HepG2 (cell line): ENCODE measurements at regions not wholly inside any gene's neighbourhood (a gene's known extent, or its start where the extent isn't known, plus 50 kb on each side); places are given as distances from the start of the nearest gene placed in this dataset.

Experiments
- ATAC-seq: fragments of 200-7000 bp; cut with Tn5 transposase; 3 replicates; pipeline ENCODE4 v1.9.1; 2020; ENCODE audit warnings: mild to moderate bottlenecking, moderate library complexity
- BruUV-seq: library from RNA; stranded (reverse); fragments of 400-500 nt; replicated peaks from 2 replicates; lab custom pipeline; 2021; lab: Mats Ljungman, UMichigan
- CTCF ChIA-PET: fragments of 300-600 bp; formaldehyde crosslinking; extraction: SDS; loops from one replicate; lab custom pipeline; 2021; ENCODE audit warnings: low total read pairs, inconsistent platforms, low intra/inter-chr PET ratio; lab: Yijun Ruan, JAX
- POLR2A ChIA-PET: fragments of 350-600 bp; sonication (Branson Sonifier 250); formaldehyde crosslinking; loops from one replicate; lab custom pipeline; 2020; ENCODE audit warnings: antibody characterized with exemption, inconsistent platforms; lab: Yijun Ruan, JAX
- DNase-seq: peaks from one replicate; pipeline ENCODE4 v3.0.0-alpha.2; 2015; ENCODE audit warnings: low spot score
- FAIRE-seq: peaks from 3 replicates; lab custom pipeline; 2011; peaks lifted over from hg19 to GRCh38; lab: Jason Lieb, UNC
- H2AFZ ChIP-seq: one replicate; pipeline ENCODE4 v1.6.1; 2011; ENCODE audit warnings: low read length, inconsistent platforms
- H3K27ac ChIP-seq: fragments of 300-600 bp; 3 replicates; pipeline ENCODE4 v1.8.0; 2011; ENCODE audit warnings: mixed run types, mild to moderate bottlenecking, mixed read lengths, low read length, inconsistent platforms; ENCODE audit not compliant: insufficient read depth; ENCODE audit errors: extremely low read length
- H3K27me3 ChIP-seq, 2 experiments: fragments of 200-600 bp in 1 of 2; 2 replicates in 1 of 2; 3 replicates in 1 of 2; pipeline versions ENCODE4 v1.6.0 to v1.8.0; 2011; ENCODE audit warnings: low read length in 2 of 2, mild to moderate bottlenecking in 2 of 2, moderate library complexity in 2 of 2, inconsistent platforms in 1 of 2; ENCODE audit not compliant: insufficient read depth in 2 of 2, control insufficient read depth in 1 of 2
- H3K36me3 ChIP-seq, 2 experiments: fragments of 200-600 bp in 1 of 2; replicated peaks in 1 of 2; 2 replicates in 1 of 2; 3 replicates in 1 of 2; pipeline versions ENCODE4 v1.5.1 to v1.8.0; 2011; ENCODE audit warnings: low read length in 2 of 2, inconsistent platforms in 1 of 2; ENCODE audit not compliant: insufficient read depth in 2 of 2, control insufficient read depth in 1 of 2
- H3K4me1 ChIP-seq: 2 replicates; pipeline ENCODE4 v1.5.1; 2012; ENCODE audit warnings: low read length, inconsistent platforms; ENCODE audit not compliant: insufficient read depth
- H3K4me2 ChIP-seq: 2 replicates; pipeline ENCODE4 v1.6.0; 2011; ENCODE audit warnings: low read depth, low read length, inconsistent platforms
- H3K4me3 ChIP-seq, 3 experiments: fragments of 200-600 bp in 1 of 3; sonication (generic), shearing (Covaris generic) in 1 of 3; replicated peaks in 1 of 3; 2 replicates each; pipeline ENCODE4 v1.5.1; 2011 to 2016; ENCODE audit warnings: low read length in 3 of 3, inconsistent platforms in 2 of 3, low read depth in 2 of 3, mild to moderate bottlenecking in 2 of 3, control low read depth in 1 of 3, mixed read lengths in 1 of 3; ENCODE audit not compliant: insufficient read depth in 1 of 3
- H3K79me2 ChIP-seq: one replicate; pipeline ENCODE4 v1.6.1; 2011; ENCODE audit warnings: low read length, inconsistent platforms; ENCODE audit not compliant: insufficient read depth
- H3K9ac ChIP-seq: 2 replicates; pipeline ENCODE4 v1.6.0; 2011; ENCODE audit warnings: mild to moderate bottlenecking, low read depth, low read length, inconsistent platforms; ENCODE audit not compliant: insufficient read depth
- H3K9me3 ChIP-seq: 2 replicates; pipeline ENCODE4 v1.5.1; 2012; ENCODE audit warnings: mild to moderate bottlenecking, low read length
- H4K20me1 ChIP-seq: 2 replicates; pipeline ENCODE4 v1.6.0; 2011; ENCODE audit warnings: inconsistent platforms, mild to moderate bottlenecking, low read length, moderate library complexity; ENCODE audit not compliant: insufficient read depth
- BATF2 ChIP-seq: sonication (generic); formaldehyde crosslinking; IDR thresholded peaks from 2 replicates; pipeline ENCODE4 v1.8.0; 2022; ENCODE audit warnings: mild to moderate bottlenecking, missing genetic modification reagents, moderate library complexity
- CCAR2 ChIP-seq: fragments of 200-400 bp; formaldehyde crosslinking; optimal IDR thresholded peaks from 2 replicates; pipeline ENCODE3; 2018; ENCODE audit warnings: low read depth, mild to moderate bottlenecking, low read length, moderate library complexity
- CHD2 ChIP-seq: IDR thresholded peaks from 2 replicates; pipeline ENCODE4 v1.6.1; 2011; ENCODE audit warnings: low read depth, low read length, improper control_type of control experiment
- HNRNPK ChIP-seq: fragments of 200-400 bp; formaldehyde crosslinking; IDR thresholded peaks from 2 replicates; pipeline ENCODE4 v1.6.1; 2018; ENCODE audit warnings: low read length, low read depth, moderate library complexity, mild to moderate bottlenecking; ENCODE audit not compliant: poor library complexity, severe bottlenecking
- KDM2A ChIP-seq: sonication (generic); formaldehyde crosslinking; IDR thresholded peaks from 2 replicates; pipeline ENCODE4 v1.4.0; 2020; ENCODE audit warnings: low read depth, missing genetic modification reagents, borderline replicate concordance
- MATR3 ChIP-seq: sonication (generic); formaldehyde crosslinking; IDR thresholded peaks from 2 replicates; pipeline ENCODE4 v1.4.0; 2020; ENCODE audit warnings: missing genetic modification reagents
- NCOR1 ChIP-seq: fragments of 200-600 bp; sonication (generic); IDR thresholded peaks from 2 replicates; pipeline ENCODE4 v1.7.0; 2017; ENCODE audit warnings: antibody characterized with exemption, low read length, borderline replicate concordance
- SMAD9 ChIP-seq: sonication (generic); formaldehyde crosslinking; IDR thresholded peaks from 2 replicates; pipeline ENCODE4 v1.5.1; 2020; ENCODE audit warnings: mild to moderate bottlenecking, missing genetic modification reagents
- SP1 ChIP-seq, 2 experiments: fragments of 450-650 bp in 1 of 2; sonication (generic) in 1 of 2; formaldehyde crosslinking in 1 of 2; IDR thresholded peaks; 2 replicates each; pipeline versions ENCODE4 v1.4.0 to v1.6.1; 2016 to 2020; ENCODE audit warnings: missing genetic modification reagents in 1 of 2
- SP5 ChIP-seq: IDR thresholded peaks from 2 replicates; pipeline ENCODE4 v1.6.1; 2016; ENCODE audit warnings: low read depth, borderline replicate concordance
- TBL1XR1 ChIP-seq: fragments of 150-350 bp; IDR thresholded peaks from 2 replicates; pipeline ENCODE4 v1.6.1; 2014; ENCODE audit warnings: borderline replicate concordance, low read length; ENCODE audit not compliant: partially characterized antibody
- ZC3H13 ChIP-seq: sonication (generic); formaldehyde crosslinking; IDR thresholded peaks from 2 replicates; pipeline ENCODE4 v1.8.1; 2023; ENCODE audit warnings: mild to moderate bottlenecking, missing genetic modification reagents, moderate library complexity
- ZNF318 ChIP-seq: sonication (generic); formaldehyde crosslinking; IDR thresholded peaks from 2 replicates; pipeline ENCODE4 v1.4.0; 2020; ENCODE audit warnings: mild to moderate bottlenecking, missing genetic modification reagents
- ZNF547 ChIP-seq: sonication (generic); formaldehyde crosslinking; IDR thresholded peaks from 2 replicates; pipeline ENCODE4 v1.5.1; 2020; ENCODE audit warnings: mild to moderate bottlenecking, missing genetic modification reagents
- ZNF83 ChIP-seq: sonication (generic); formaldehyde crosslinking; IDR thresholded peaks from 2 replicates; pipeline ENCODE4 v1.4.0; 2020; ENCODE audit warnings: missing genetic modification reagents, mild to moderate bottlenecking, borderline replicate concordance
- WGBS: methylation state at CpG from one replicate; pipeline ENCODE4 v1.1.6; 2017; ENCODE audit warnings: low lambda C conversion rate; 5-methylcytosine and 5-hydroxymethylcytosine counted together
- in situ Hi-C: cut with HindIII; loops from 2 replicates; pipeline ENCODE4 v1.10.0; 2017; ENCODE audit warnings: low pct_unique_long_range_greater_than_20kb; ENCODE audit not compliant: extremely low pct_ligation_motif_present
- intact Hi-C: fragments of 100-400 bp; cut with micrococcal nuclease; formaldehyde crosslinking; loops from one replicate; pipeline ENCODE4 v1.10.0; 2022; ENCODE audit not compliant: unreplicated experiment

- intact Hi-C loops (loop anchor here (10.0 kb wide), 2 partner anchors 59 to 121 kb away; partner anchors contain the start of gene OR6Q1), in situ Hi-C loops (no loop called here)
- ATAC-seq (no peak), FAIRE-seq (no peak), DNase-seq (no peak)
- Histone ChIP-seq H3K36me3 (no peaks in the 10 kb centered on the region), H3K27me3 (peaks cover 5 to 18% of the 10 kb centered on the region in 2 experiments; a peak in 3 of 5 replicates), H2AFZ (no peak overlapping the region), H3K9ac (no peak overlapping the region), H3K79me2 (no peaks in the 10 kb centered on the region), H3K4me2 (no peak overlapping the region), H3K4me1 (no peaks in the 10 kb centered on the region), H3K27ac (no peak overlapping the region), H4K20me1 (no peaks in the 10 kb centered on the region), H3K9me3 (no peaks in the 10 kb centered on the region), H3K4me3 (no peak overlapping the region)
- CTCF ChIA-PET = no interaction called here
- BruUV-seq = no TSS peak
- WGBS = 26% methylated on average over 6 of the region's 6 CpGs
- POLR2A ChIA-PET = no interaction called here
- TF ChIP-seq ZC3H13 (CRISPR knock-in tag) (no peak), MATR3 (no peak), KDM2A (CRISPR knock-in tag) (no peak), SP5 (CRISPR knock-in tag) (no peak), HNRNPK (no peak), ZNF547 (CRISPR knock-in tag) (no peak), CCAR2 (no peak), TBL1XR1 (no peak), ZNF318 (CRISPR knock-in tag) (no peak), CHD2 (no peak), BATF2 (no peak), SP1 (IDR thresholded peaks at IDR 0.05) (no peak), SP1 (CRISPR knock-in tag; IDR thresholded peaks at IDR 0.05) (no peak), ZNF83 (no peak), SMAD9 (CRISPR knock-in tag) (no peak), NCOR1 (no peak)
Measured at GRCh38 chr11:57913715-57914704, 109.7 kb upstream of the OR9Q1 start.
